OCI-LY1 (cell line): ENCODE measurements at regions not wholly inside any gene's neighbourhood (a gene's known extent, or its start where the extent isn't known, plus 50 kb on each side); places are given as distances from the start of the nearest gene placed in this dataset.

Source experiments
- CTCF ChIP-seq: fragments of 200-600 bp; sonication (generic), shearing (Covaris generic); IDR thresholded peaks from 2 replicates; pipeline ENCODE4 v1.5.1; 2017; ENCODE audit warnings: mild to moderate bottlenecking, antibody characterized with exemption, low read length, moderate library complexity, mixed read lengths
- EZH2 ChIP-seq: fragments of 200-600 bp; sonication (generic), shearing (Covaris generic); IDR thresholded peaks from 2 replicates; pipeline ENCODE4 v1.8.0; 2017; ENCODE audit warnings: borderline replicate concordance, mixed run types, mild to moderate bottlenecking, antibody characterized with exemption, low read length, moderate library complexity, mixed read lengths

GRCh38 chr4:125773931-125774330 is 459.2 kb downstream of the FAT4 start:
- TF ChIP-seq CTCF (no peak), EZH2 (no peak)
